ENCODE measurements at regions not wholly inside any gene's neighbourhood (a gene's known extent, or its start where the extent isn't known, plus 50 kb on each side); places are given as distances from the start of the nearest gene placed in this dataset.

GRCh38 chr3:194995922-194996321, 275.0 kb downstream of the XXYLT1 start:
- no peak for DNase-seq

- no peak for DNase-seq
These were observed 274.2 kb downstream of the XXYLT1 start for GRCh38 chr3:194996746-194997145.

- DNase-seq = no peak
These were observed 272.5 kb downstream of the XXYLT1 start for GRCh38 chr3:194998417-194998816.

- no peak for DNase-seq
These were observed 272.0 kb downstream of the XXYLT1 start for GRCh38 chr3:194998948-194999347.

GRCh38 chr3:194999491-194999890, 271.5 kb downstream of the XXYLT1 start:
- DNase-seq = no peak

- DNase-seq = no peak
These were observed 269.7 kb downstream of the XXYLT1 start for GRCh38 chr3:195001261-195001660.

GRCh38 chr3:195001961-195002861, 268.7 kb downstream of the XXYLT1 start:
- peak; percentile 39 for DNase-seq

GRCh38 chr3:195003006-195003892, 267.7 kb downstream of the XXYLT1 start:
- DNase-seq = peak; percentile 45

GRCh38 chr3:195003893-195004289, 267.1 kb downstream of the XXYLT1 start:
- no peak for DNase-seq

GRCh38 chr3:195004512-195005250, 266.3 kb downstream of the XXYLT1 start:
- DNase-seq = no peak

- DNase-seq = no peak
These were observed 265.7 kb downstream of the XXYLT1 start for GRCh38 chr3:195005251-195005620.

- DNase-seq = no peak
These were observed 265.0 kb downstream of the XXYLT1 start for GRCh38 chr3:195005759-195006510.

GRCh38 chr3:195007151-195007550, 263.8 kb downstream of the XXYLT1 start:
- no peak for DNase-seq

- no peak for DNase-seq
These were observed 263.2 kb downstream of the XXYLT1 start for GRCh38 chr3:195007766-195008165.

- no peak for DNase-seq
These were observed 262.1 kb downstream of the XXYLT1 start for GRCh38 chr3:195008816-195009215.

- DNase-seq = no peak
These were observed 261.3 kb downstream of the XXYLT1 start for GRCh38 chr3:195009616-195010015.

GRCh38 chr3:195010551-195011100, 260.3 kb downstream of the XXYLT1 start:
- DNase-seq = no peak

GRCh38 chr3:195011231-195011834, 259.6 kb downstream of the XXYLT1 start:
- DNase-seq = no peak

- DNase-seq = no peak
These were observed 258.9 kb downstream of the XXYLT1 start for GRCh38 chr3:195012100-195012499.

- DNase-seq = no peak
These were observed 258.4 kb downstream of the XXYLT1 start for GRCh38 chr3:195012571-195012970.
